Endothelial cell (in vitro differentiated cells): ENCODE measurements at regions not wholly inside any gene's neighbourhood (a gene's known extent, or its start where the extent isn't known, plus 50 kb on each side); places are given as distances from the start of the nearest gene placed in this dataset.

Source experiments
- DNase-seq: peaks from one replicate; pipeline ENCODE4 v3.0.0; 2021; ENCODE audit warnings: low spot score
- H3K27ac Mint-ChIP-seq: one replicate; pipeline ENCODE4 v1.8.0; 2021; ENCODE audit warnings: mixed read lengths, inconsistent platforms; ENCODE audit not compliant: unreplicated experiment
- H3K27me3 Mint-ChIP-seq: one replicate; pipeline ENCODE4 v1.8.0; 2021; ENCODE audit warnings: mild to moderate bottlenecking, moderate library complexity, mixed read lengths, inconsistent platforms; ENCODE audit not compliant: unreplicated experiment
- H3K36me3 Mint-ChIP-seq: one replicate; pipeline ENCODE4 v1.8.0; 2021; ENCODE audit warnings: mild to moderate bottlenecking, low read depth, mixed read lengths, inconsistent platforms; ENCODE audit not compliant: unreplicated experiment
- H3K4me1 Mint-ChIP-seq: one replicate; pipeline ENCODE4 v1.8.0; 2021; ENCODE audit warnings: mild to moderate bottlenecking, mixed read lengths, inconsistent platforms; ENCODE audit not compliant: unreplicated experiment
- H3K4me3 Mint-ChIP-seq: one replicate; pipeline ENCODE4 v1.8.0; 2021; ENCODE audit warnings: mild to moderate bottlenecking, mixed read lengths, inconsistent platforms; ENCODE audit not compliant: unreplicated experiment
- H3K9me3 Mint-ChIP-seq: one replicate; pipeline ENCODE4 v1.8.0; 2021; ENCODE audit warnings: mixed read lengths, inconsistent platforms; ENCODE audit not compliant: unreplicated experiment
- CTCF ChIP-seq: fragments of 200-600 bp; sonication (generic); IDR thresholded peaks from one replicate; pipeline ENCODE4 v1.5.0; 2021; ENCODE audit warnings: antibody characterized with exemption; ENCODE audit not compliant: unreplicated experiment

GRCh38 chr18:42168487-42168886 lies 213.5 kb downstream of the PIK3C3 start:
- Mint-ChIP-seq H3K9me3 (no peaks in the 10 kb centered on the region), H3K4me1 (no peaks in the 10 kb centered on the region), H3K27me3 (no peaks in the 10 kb centered on the region), H3K27ac (no peak overlapping the region), H3K4me3 (no peak overlapping the region), H3K36me3 (no peaks in the 10 kb centered on the region)
- TF ChIP-seq CTCF, result no peak
- DNase-seq, result no peak

- H3K27me3 Mint-ChIP-seq, result no peaks in the 10 kb centered on the region
- TF ChIP-seq CTCF, result no peak
- H3K4me1 Mint-ChIP-seq, result no peaks in the 10 kb centered on the region
- H3K4me3 Mint-ChIP-seq, result no peak overlapping the region
- no peak overlapping the region for H3K27ac Mint-ChIP-seq
- no peaks in the 10 kb centered on the region for H3K9me3 Mint-ChIP-seq
- DNase-seq, result no peak
- no peaks in the 10 kb centered on the region for H3K36me3 Mint-ChIP-seq
These were observed 213.9 kb downstream of the PIK3C3 start for GRCh38 chr18:42168907-42169306.

GRCh38 chr18:42174909-42175308 lies 219.9 kb downstream of the PIK3C3 start:
- Mint-ChIP-seq H3K4me1 (no peaks in the 10 kb centered on the region), H3K4me3 (no peak overlapping the region), H3K36me3 (no peaks in the 10 kb centered on the region), H3K9me3 (no peaks in the 10 kb centered on the region), H3K27ac (no peak overlapping the region), H3K27me3 (no peaks in the 10 kb centered on the region)
- TF ChIP-seq CTCF, result no peak
- DNase-seq, result no peak

GRCh38 chr18:42176599-42176998 lies 221.6 kb downstream of the PIK3C3 start:
- Mint-ChIP-seq H3K36me3 (no peaks in the 10 kb centered on the region), H3K4me1 (no peaks in the 10 kb centered on the region), H3K27ac (no peak overlapping the region), H3K4me3 (no peak overlapping the region), H3K27me3 (no peaks in the 10 kb centered on the region), H3K9me3 (no peaks in the 10 kb centered on the region)
- no peak for DNase-seq
- TF ChIP-seq CTCF, result no peak

DNA sequence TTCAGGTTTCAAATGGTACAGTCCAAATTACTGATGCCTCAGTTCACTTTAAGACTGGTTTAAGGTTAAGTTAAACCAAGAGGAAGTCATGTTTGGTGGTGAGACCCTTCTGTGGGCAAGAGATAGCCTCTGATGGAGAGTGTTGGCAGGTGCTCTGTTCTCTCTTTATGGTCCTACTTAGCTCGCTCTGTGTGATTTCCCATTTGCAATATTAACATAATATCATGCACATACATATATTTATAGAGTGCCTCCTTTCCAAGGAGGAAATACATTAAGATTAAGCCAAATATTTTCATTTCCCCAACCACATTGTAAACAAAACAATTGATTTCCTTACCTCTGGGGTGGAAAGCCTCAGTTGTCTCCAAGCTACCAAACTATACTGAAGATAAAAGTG lies 222.4 kb downstream of the PIK3C3 start:
- Mint-ChIP-seq H3K36me3 (no peaks in the 10 kb centered on the region), H3K27ac (no peak overlapping the region), H3K9me3 (no peaks in the 10 kb centered on the region), H3K4me1 (no peaks in the 10 kb centered on the region), H3K27me3 (no peaks in the 10 kb centered on the region), H3K4me3 (no peak overlapping the region)
- TF ChIP-seq CTCF, result no peak
- no peak for DNase-seq
